HG03558 (cell line): ENCODE measurements at regions not wholly inside any gene's neighbourhood (a gene's known extent, or its start where the extent isn't known, plus 50 kb on each side); places are given as distances from the start of the nearest gene placed in this dataset.
A peak's percentile ranks its signal among the peaks of the same experiment; 100 is the strongest.
"Not testable (repeated sequence)": the region's sequence is repeated elsewhere in the genome, so short reads cannot be mapped to it uniquely, and the experiment has no call there.

Experiments used
- ATAC-seq: cut with Tn5 transposase; IDR thresholded peaks from one replicate; pipeline ENCODE4 v1.9.1; 2021; ENCODE audit warnings: moderate number of reproducible peaks; ENCODE audit not compliant: unreplicated experiment; ENCODE audit errors: extremely low read depth

GRCh38 chr5:131107128-131107527 lies 57.9 kb downstream of the HINT1 start:
- no peak for ATAC-seq

GRCh38 chr5:131104169-131104808 lies 60.8 kb downstream of the HINT1 start:
- ATAC-seq: no peak

DNA sequence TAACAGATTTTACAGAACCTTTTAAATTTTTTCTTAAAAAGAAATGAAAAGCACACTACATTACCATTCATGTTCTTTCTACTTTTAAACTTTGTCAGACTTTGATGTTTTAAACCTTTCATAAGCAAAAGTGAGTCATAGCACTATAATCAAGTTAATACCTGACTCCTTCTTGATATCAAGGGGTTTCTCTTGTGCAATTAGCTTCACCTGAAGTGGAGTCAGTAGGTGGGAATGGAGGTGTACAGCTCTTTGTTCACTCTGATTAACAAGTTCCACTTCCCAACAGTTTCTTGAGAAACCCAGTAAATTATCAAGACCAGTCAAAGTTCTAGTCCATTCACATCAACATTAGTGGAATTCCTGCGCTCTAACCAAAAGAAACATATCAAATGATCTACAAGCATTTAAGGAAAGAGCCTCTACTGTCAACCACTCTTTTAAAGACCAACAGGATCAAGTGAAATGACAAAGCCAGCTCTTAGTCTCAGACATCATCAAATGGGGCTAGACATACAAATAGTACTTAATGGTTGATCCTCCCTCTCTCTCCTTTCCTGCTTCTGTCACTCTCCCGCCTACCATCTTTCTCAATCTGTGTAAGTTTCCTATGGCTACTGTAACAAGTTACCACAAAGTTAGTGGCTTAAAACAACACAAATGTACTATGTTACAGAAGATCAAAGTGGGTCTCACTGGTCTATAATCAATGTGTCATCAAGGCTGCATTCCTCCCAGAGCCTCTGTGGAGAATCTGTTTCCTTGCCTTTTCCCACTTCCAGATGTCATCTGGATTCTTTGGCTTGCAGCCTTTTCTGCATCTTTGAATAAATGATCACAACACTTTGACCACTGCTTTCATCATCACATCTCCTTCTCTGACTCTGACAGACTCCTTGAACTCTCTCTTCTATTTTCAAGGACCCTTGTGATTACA lies 68.0 kb downstream of the HINT1 start:
- ATAC-seq: no peak

DNA sequence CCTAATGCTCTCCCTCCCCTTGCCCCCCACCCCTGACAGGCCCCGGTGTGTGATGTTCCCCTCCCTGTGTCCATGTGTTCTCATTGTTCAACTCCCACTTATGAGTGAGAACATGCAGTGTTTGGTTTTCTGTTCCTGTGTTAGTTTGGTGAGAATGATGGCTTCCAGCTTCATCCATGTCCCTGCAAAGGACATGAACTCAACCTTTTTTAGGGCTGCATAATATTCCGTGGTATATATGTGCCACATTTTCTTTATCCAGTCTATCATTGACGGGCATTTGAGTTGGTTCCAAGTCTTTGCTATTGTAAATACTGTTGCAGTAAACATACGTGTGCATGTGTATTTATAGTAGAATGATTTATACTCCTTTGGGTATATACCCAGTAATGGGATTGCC lies 69.5 kb downstream of the HINT1 start:
- ATAC-seq: not testable (repeated sequence)

GRCh38 chr5:131084436-131084835 lies 80.6 kb downstream of the HINT1 start:
- ATAC-seq: no peak

- ATAC-seq: no peak
Measured at GRCh38 chr5:131081913-131082488, 83.1 kb downstream of the HINT1 start.

DNA sequence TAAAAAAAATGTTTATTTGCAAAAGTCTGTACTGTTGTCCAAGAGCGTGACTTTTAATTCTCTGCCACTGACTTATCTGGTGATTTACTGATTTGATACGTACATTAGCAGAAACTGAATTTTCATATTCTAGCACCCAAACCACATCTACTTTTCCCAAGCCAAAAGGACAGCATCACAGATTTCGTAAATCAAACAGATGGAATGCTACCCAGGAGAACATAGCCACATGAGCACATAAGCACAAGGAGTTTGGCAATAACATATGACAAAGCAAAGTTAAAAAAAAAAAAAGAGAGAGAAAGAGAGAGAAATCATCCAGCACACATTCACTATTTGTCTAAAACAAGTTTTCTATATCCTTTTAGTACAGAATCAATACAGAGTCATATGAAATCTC lies 83.7 kb downstream of the HINT1 start:
- no peak for ATAC-seq

DNA sequence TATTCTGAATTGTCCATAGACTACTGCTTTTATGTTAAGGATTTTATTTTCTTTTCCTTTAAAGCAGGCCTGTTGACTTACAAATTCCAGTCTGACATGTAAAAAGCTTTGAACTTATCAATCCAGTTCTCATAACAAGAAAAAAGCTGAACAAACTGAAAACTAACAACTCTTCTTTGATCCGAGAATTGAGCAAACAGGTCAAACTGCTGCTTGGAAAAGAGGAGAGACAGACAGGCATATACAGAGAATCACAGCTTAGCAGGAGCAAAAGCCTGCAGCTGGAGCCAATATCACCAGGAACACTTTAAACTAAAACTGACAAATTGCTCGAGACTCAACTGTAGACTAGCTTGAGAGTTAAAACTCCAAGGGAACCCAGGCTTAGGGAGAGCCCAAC lies 85.8 kb downstream of the HINT1 start:
- ATAC-seq: no peak

DNA sequence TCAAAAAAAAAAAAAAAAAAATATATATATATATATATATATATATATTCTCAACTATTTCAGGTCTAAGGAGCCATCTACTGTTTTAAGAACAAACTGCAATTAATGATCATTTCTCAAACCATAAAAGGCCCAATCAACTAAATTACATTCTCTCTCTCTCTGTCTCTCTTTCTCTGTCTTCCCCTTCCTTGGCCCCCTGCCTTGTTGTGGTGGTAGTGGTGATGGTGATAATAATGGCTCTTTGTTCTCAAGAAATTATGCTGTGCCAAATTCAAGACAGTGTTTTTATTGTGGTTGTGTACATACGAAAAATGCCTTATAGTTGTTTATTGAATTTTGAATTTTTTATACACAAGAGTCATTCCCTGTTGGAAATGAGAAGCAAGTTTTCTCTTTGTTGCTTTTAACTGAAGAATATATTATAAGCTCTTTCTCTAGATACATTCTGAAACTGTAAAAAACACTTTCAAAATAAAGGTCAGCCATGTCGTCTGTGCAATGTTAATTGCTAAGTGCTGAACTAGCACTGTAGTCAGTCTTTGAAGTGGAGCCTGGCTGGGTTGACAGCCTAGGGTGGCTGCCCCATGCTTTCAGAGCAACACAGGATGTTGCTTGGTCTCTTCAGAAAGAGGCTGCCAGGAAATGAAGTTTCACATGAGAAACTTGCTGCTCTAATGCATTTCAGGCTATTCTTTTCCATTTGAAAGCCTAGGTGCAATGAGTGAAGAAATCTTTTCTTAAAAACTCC lies 96.0 kb downstream of the HINT1 start:
- ATAC-seq: peak; percentile 89

GRCh38 chr5:131068076-131068475 lies 97.0 kb downstream of the HINT1 start:
- ATAC-seq: no peak

DNA sequence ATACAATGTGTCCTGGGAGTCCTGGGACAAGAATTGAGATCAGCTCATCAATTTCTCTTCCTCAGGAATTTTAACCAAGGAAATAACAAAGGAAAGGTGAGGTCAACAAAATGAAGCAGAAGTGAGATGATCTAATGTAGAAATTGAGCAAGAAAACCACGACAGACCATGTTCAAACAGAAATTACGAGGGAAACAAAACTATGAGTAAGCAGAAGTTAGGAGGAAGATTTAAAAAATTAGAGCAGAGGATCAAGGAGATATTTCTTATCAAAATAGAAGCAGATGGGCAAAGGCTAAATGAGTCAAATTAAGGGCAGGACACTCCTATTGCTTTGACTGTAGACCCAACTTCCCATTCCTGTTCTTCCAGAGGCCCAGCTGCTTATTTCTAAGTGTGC lies 97.4 kb downstream of the HINT1 start:
- ATAC-seq: no peak

GRCh38 chr5:131064669-131065371 lies 100.2 kb downstream of the HINT1 start:
- ATAC-seq: no peak

DNA sequence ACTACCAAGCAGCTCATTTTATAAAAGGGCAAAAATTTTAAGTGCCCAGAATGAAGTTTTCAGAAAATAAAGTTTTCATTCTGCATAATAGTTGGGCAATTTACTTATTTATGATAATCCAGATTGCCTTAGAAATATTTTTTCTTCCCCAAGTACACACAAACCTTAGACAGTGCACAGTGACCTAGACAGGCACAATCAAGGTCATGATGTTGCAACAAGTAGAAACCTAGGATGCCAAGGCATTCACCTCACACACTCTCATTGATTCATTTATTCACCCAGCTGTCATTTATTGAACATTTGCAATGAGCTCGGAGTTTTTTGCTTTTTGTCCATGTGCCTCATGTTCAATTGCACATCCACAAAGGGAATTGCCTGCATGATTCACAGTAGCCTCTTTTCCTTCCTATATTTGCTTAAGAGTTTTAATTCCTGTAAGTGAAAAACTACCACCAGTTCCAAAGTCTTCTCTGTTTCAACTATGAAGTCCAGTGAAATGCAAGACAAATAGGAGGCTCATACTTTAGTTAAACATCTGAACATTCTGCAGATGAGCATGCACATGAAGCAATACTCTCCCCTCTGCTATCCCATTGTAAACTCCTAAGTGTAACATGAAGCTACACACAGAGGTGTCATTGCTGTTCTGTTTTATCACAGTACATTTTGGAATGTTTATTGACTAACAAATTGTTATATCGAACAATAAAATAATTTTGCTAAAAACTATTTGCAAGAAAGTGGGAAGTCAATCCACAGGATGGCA lies 122.9 kb downstream of the HINT1 start:
- ATAC-seq: no peak

DNA sequence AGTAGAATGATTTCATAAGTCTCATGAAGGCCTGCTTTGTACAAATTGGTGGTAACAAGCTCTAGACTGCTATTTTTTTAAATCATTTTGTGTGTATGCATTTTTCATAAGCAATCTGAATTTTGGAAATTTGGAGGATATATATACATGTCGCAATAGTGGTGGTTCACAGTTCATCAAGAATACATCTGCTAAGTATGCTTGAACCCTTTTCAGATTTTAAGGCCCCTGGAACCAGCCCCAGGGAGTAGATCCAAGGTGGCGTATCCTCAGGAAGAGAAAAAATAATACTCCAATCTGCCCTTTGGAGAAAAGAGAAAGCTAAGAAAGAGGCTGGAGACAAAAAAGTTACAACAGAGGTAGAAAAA lies 141.6 kb downstream of the HINT1 start:
- no peak for ATAC-seq

DNA sequence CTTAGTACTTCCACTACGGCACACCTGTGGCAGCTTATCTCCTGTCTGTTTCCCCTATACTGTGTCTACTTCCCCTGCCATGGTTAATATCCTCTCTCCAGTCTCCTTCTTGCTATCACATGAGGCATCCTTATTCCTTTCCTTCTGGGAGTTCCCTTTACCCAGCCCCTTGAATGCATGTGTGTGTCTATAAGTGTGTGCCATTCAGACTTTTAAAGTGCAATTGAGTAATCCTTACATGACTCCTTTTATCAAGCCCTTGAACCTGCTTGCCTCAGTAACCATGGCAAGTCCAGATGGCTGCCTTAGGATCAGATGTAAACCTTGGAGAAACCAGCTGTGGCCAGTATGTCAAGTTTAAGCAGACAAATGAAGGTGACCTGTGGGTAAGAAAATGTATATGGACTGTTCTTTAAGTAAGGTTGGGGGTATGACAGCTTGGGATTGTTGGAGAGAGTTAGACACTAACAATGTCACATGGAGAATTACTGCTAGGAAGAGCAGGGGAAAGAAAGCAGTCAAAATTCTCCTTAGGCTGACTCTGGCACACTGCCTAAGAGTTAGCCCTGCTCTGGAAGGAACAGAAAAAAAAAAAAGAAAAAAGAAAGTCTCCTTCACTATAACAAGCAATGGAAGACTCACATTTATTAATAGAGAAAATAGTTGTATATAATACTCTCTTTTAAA lies 142.1 kb downstream of the HINT1 start:
- ATAC-seq: no peak

GRCh38 chr5:131021646-131022045 lies 143.4 kb downstream of the HINT1 start:
- no peak for ATAC-seq

- no peak for ATAC-seq
Measured at GRCh38 chr5:131019601-131020315, 145.3 kb downstream of the HINT1 start.

GRCh38 chr5:131019111-131019510 lies 145.9 kb downstream of the HINT1 start:
- no peak for ATAC-seq
